ENCODE measurements at regions not wholly inside any gene's neighbourhood (a gene's known extent, or its start where the extent isn't known, plus 50 kb on each side); places are given as distances from the start of the nearest gene placed in this dataset.
"Not testable (repeated sequence)": the region's sequence is repeated elsewhere in the genome, so short reads cannot be mapped to it uniquely, and the experiment has no call there.

GRCh38 chr2:167651406-167652151, 595.8 kb downstream of the STK39 start:
- intact Hi-C loops (cut with DNase I) = no loop called here
- no peaks in the 10 kb centered on the region for H3K27me3 ChIP-seq
- H3K9me3 ChIP-seq = no peaks in the 10 kb centered on the region
- H3K27ac ChIP-seq (replicated peaks in 1 of 4) = no peak overlapping the region
- 69% methylated on average over 5 of the region's 5 CpGs for WGBS
- no peak for TF ChIP-seq CTCF (IDR thresholded peaks at IDR 0.05)
- no peak for TF ChIP-seq POLR2A (IDR thresholded peaks at IDR 0.05; ENCODE audit: low read depth)
- no peaks in the 10 kb centered on the region for H3K36me3 ChIP-seq
- no peak for DNase-seq (ENCODE audit: extremely low spot score)
- H3K4me1 ChIP-seq = no peaks in the 10 kb centered on the region
- H3K4me3 ChIP-seq = no peak overlapping the region

GRCh38 chr2:167646557-167646956, 600.8 kb downstream of the STK39 start:
- DNase-seq (ENCODE audit: extremely low spot score) = no peak
- TF ChIP-seq POLR2AphosphoS5 (IDR thresholded peaks at IDR 0.05) (no peak), EP300 (IDR thresholded peaks at IDR 0.05) (no peak), POLR2A (IDR thresholded peaks at IDR 0.05; ENCODE audit: low read depth) (no peak), CTCF (IDR thresholded peaks at IDR 0.05) (no peak)
- no peak overlapping the region for H3K27ac ChIP-seq (replicated peaks in 1 of 4)
- H3K4me3 ChIP-seq = no peak overlapping the region
- WGBS = 94% methylated on average over 2 of the region's 2 CpGs
- H3K4me1 ChIP-seq = no peaks in the 10 kb centered on the region
- no peaks in the 10 kb centered on the region for H3K36me3 ChIP-seq
- H3K9me3 ChIP-seq = no peaks in the 10 kb centered on the region
- intact Hi-C loops (cut with DNase I) = no loop called here
- no peaks in the 10 kb centered on the region for H3K27me3 ChIP-seq

GRCh38 chr2:167640096-167640495, 607.3 kb downstream of the STK39 start:
- no peak overlapping the region for H3K4me3 ChIP-seq
- no peak for DNase-seq (ENCODE audit: extremely low spot score)
- H3K27me3 ChIP-seq = no peaks in the 10 kb centered on the region
- peaks cover 0 to 4% (median 0%) of the 10 kb centered on the region in 4 donors for H3K9me3 ChIP-seq
- no peaks in the 10 kb centered on the region for H3K4me1 ChIP-seq
- H3K36me3 ChIP-seq = no peaks in the 10 kb centered on the region
- TF ChIP-seq EP300 (IDR thresholded peaks at IDR 0.05) (no peak), POLR2A (IDR thresholded peaks at IDR 0.05; ENCODE audit: low read depth) (no peak), CTCF (IDR thresholded peaks at IDR 0.05) (no peak)
- WGBS = 75% methylated on average over 1 of the region's 1 CpG
- intact Hi-C loops (cut with DNase I) = no loop called here
- H3K27ac ChIP-seq (replicated peaks in 1 of 4) = no peak overlapping the region

- H3K9me3 ChIP-seq = peaks cover 0 to 4% (median 0%) of the 10 kb centered on the region in 4 donors
Measured at GRCh38 chr2:167637741-167638140, 609.7 kb downstream of the STK39 start.

GRCh38 chr2:167632271-167632670, 615.1 kb downstream of the STK39 start:
- DNase-seq (ENCODE audit: extremely low spot score); H3K27ac ChIP-seq (replicated peaks in 1 of 4); H3K36me3 ChIP-seq; H3K4me1 ChIP-seq; H3K27me3 ChIP-seq; H3K9me3 ChIP-seq; H3K4me3 ChIP-seq; intact Hi-C loops (cut with DNase I): not testable (repeated sequence)
- 82% methylated on average over 1 of the region's 1 CpG for WGBS

More at GRCh38 chr2:167637741-167638140, 609.7 kb downstream of the STK39 start:
- intact Hi-C loops (cut with DNase I) = no loop called here
- no peak for DNase-seq (ENCODE audit: extremely low spot score)
- no peak overlapping the region for H3K4me3 ChIP-seq
- no peaks in the 10 kb centered on the region for H3K36me3 ChIP-seq
- no peaks in the 10 kb centered on the region for H3K4me1 ChIP-seq
- H3K27ac ChIP-seq (replicated peaks in 1 of 4) = no peak overlapping the region
- TF ChIP-seq CTCF (IDR thresholded peaks at IDR 0.05) (no peak), EP300 (IDR thresholded peaks at IDR 0.05) (no peak), POLR2AphosphoS5 (IDR thresholded peaks at IDR 0.05) (no peak)
- H3K27me3 ChIP-seq = no peaks in the 10 kb centered on the region

Data from esophagus muscularis mucosa (tissue), 4 donors.